Suprapubic skin (tissue), 4 donors: ENCODE measurements at regions not wholly inside any gene's neighbourhood (a gene's known extent, or its start where the extent isn't known, plus 50 kb on each side); places are given as distances from the start of the nearest gene placed in this dataset.

Experiments
- CTCF ChIP-seq, 2 donors: fragments of 200-600 bp in 1 of 2; fragments of 450-650 bp in 1 of 2; sonication (generic) in 1 of 2; IDR thresholded peaks; one replicate each; pipeline ENCODE4 v1.5.1; 2016 to 2019; ENCODE audit warnings: antibody characterized with exemption in 2 of 2, mild to moderate bottlenecking in 1 of 2, moderate library complexity in 1 of 2
- POLR2A ChIP-seq, 2 donors: fragments of 450-650 bp; IDR thresholded peaks; one replicate each; pipeline ENCODE4 v1.6.1; 2017; ENCODE audit warnings: antibody characterized with exemption in 2 of 2, mild to moderate bottlenecking in 2 of 2, moderate library complexity in 2 of 2
- POLR2AphosphoS5 ChIP-seq, 3 donors: sonication (generic); formaldehyde crosslinking; IDR thresholded peaks; one replicate each; pipeline ENCODE4 v1.6.1; 2017; ENCODE audit warnings: antibody characterized with exemption in 3 of 3

GRCh38 chr10:128727114-128727513 is 600.9 kb upstream of the MKI67 start:
- TF ChIP-seq CTCF (IDR thresholded peaks at IDR 0.05) (no peak), POLR2A (IDR thresholded peaks at IDR 0.05) (no peak), POLR2AphosphoS5 (IDR thresholded peaks at IDR 0.05) (no peak)
